DOHH2 (cell line): ENCODE measurements at regions not wholly inside any gene's neighbourhood (a gene's known extent, or its start where the extent isn't known, plus 50 kb on each side); places are given as distances from the start of the nearest gene placed in this dataset.
"Not testable (repeated sequence)": the region's sequence is repeated elsewhere in the genome, so short reads cannot be mapped to it uniquely, and the experiment has no call there.

Experiments used
- H3F3A ChIP-seq: fragments of 200-600 bp; sonication (generic), shearing (Covaris generic); 2 replicates; pipeline ENCODE4 v1.6.0; 2016; ENCODE audit warnings: antibody characterized with exemption, mild to moderate bottlenecking; ENCODE audit not compliant: control insufficient read depth, insufficient read depth
- H3K27ac ChIP-seq: fragments of 200-600 bp; sonication (generic); 2 replicates; pipeline ENCODE4 v1.5.1; 2014; ENCODE audit warnings: low read depth, mild to moderate bottlenecking, low read length, moderate library complexity
- H3K27me3 ChIP-seq: fragments of 200-600 bp; sonication (generic); 2 replicates; pipeline ENCODE4 v1.6.1; 2014; ENCODE audit warnings: mild to moderate bottlenecking, low read length, mixed read lengths; ENCODE audit not compliant: control insufficient read depth
- H3K36me3 ChIP-seq: fragments of 200-600 bp; sonication (generic); 2 replicates; pipeline ENCODE4 v1.6.1; 2014; ENCODE audit warnings: mild to moderate bottlenecking, low read length, moderate library complexity, mixed read lengths; ENCODE audit not compliant: control insufficient read depth
- H3K4me1 ChIP-seq: fragments of 200-600 bp; sonication (generic); 2 replicates; pipeline ENCODE4 v1.6.1; 2014; ENCODE audit warnings: mild to moderate bottlenecking, low read length, mixed read lengths; ENCODE audit not compliant: control insufficient read depth
- H3K4me2 ChIP-seq: fragments of 200-600 bp; sonication (generic); 2 replicates; pipeline ENCODE4 v1.6.0; 2014; ENCODE audit warnings: mild to moderate bottlenecking, low read length, moderate library complexity
- H3K4me3 ChIP-seq: fragments of 200-600 bp; sonication (generic); 2 replicates; pipeline ENCODE4 v1.5.1; 2014; ENCODE audit warnings: mild to moderate bottlenecking, low read length, mixed read lengths
- H3K79me2 ChIP-seq: fragments of 200-600 bp; sonication (generic); 2 replicates; pipeline ENCODE4 v1.6.1; 2014; ENCODE audit warnings: mild to moderate bottlenecking, low read length, mixed read lengths; ENCODE audit not compliant: control insufficient read depth
- H3K9me2 ChIP-seq: fragments of 200-600 bp; sonication (generic); replicated peaks from 2 replicates; pipeline ENCODE4 v1.6.1; 2014; ENCODE audit warnings: mild to moderate bottlenecking, low read length, mixed read lengths; ENCODE audit not compliant: control insufficient read depth
- H3K9me3 ChIP-seq: fragments of 200-600 bp; sonication (generic); 2 replicates; pipeline ENCODE4 v1.6.1; 2014; ENCODE audit warnings: antibody characterized with exemption, low read length, mixed read lengths; ENCODE audit not compliant: control insufficient read depth, insufficient read depth
- H4K20me1 ChIP-seq: fragments of 200-600 bp; sonication (generic); 2 replicates; pipeline ENCODE4 v1.6.0; 2014; ENCODE audit warnings: low read depth, mild to moderate bottlenecking, antibody characterized with exemption, low read length, moderate library complexity; ENCODE audit not compliant: control insufficient read depth, insufficient read depth
- EZH2phosphoT487 ChIP-seq: fragments of 200-600 bp; sonication (generic); IDR thresholded peaks from 2 replicates; pipeline ENCODE4 v1.6.1; 2017; ENCODE audit warnings: borderline replicate concordance, mild to moderate bottlenecking, antibody characterized with exemption, low read length, moderate library complexity, mixed read lengths
- TF ChIP-seq, protein P1 (sequence below): fragments of 200-600 bp; sonication (generic); IDR thresholded peaks from one replicate; pipeline ENCODE4 v1.5.1; 2014; ENCODE audit warnings: antibody characterized with exemption, mild to moderate bottlenecking, low read depth, low read length; ENCODE audit not compliant: poor library complexity, severe bottlenecking

GRCh38 chr16:29311461-29312344, 94.8 kb downstream of the NPIPB11 start:
- Histone ChIP-seq H3K79me2 (no peaks in the 10 kb centered on the region), H3K4me1 (peaks cover 7% of the 10 kb centered on the region), H3K27ac (no peak overlapping the region), H3K9me3 (no peaks in the 10 kb centered on the region), H3K9me2 (no peaks in the 10 kb centered on the region), H3K27me3 (no peaks in the 10 kb centered on the region), H3K36me3 (no peaks in the 10 kb centered on the region), H4K20me1 (no peaks in the 10 kb centered on the region), H3K4me2 (no peak overlapping the region), H3K4me3 (no peak overlapping the region), H3F3A (no peaks in the 10 kb centered on the region)
- TF ChIP-seq EZH2phosphoT487: no peak
- TF ChIP-seq, protein P1, sequence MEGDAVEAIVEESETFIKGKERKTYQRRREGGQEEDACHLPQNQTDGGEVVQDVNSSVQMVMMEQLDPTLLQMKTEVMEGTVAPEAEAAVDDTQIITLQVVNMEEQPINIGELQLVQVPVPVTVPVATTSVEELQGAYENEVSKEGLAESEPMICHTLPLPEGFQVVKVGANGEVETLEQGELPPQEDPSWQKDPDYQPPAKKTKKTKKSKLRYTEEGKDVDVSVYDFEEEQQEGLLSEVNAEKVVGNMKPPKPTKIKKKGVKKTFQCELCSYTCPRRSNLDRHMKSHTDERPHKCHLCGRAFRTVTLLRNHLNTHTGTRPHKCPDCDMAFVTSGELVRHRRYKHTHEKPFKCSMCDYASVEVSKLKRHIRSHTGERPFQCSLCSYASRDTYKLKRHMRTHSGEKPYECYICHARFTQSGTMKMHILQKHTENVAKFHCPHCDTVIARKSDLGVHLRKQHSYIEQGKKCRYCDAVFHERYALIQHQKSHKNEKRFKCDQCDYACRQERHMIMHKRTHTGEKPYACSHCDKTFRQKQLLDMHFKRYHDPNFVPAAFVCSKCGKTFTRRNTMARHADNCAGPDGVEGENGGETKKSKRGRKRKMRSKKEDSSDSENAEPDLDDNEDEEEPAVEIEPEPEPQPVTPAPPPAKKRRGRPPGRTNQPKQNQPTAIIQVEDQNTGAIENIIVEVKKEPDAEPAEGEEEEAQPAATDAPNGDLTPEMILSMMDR: no peak

- Histone ChIP-seq H3K27me3 (no peaks in the 10 kb centered on the region), H3K36me3 (no peaks in the 10 kb centered on the region), H3K4me2 (no peak overlapping the region), H3K9me3 (no peaks in the 10 kb centered on the region), H3K4me3 (no peak overlapping the region), H3F3A (no peaks in the 10 kb centered on the region), H3K4me1 (peaks cover 4% of the 10 kb centered on the region), H4K20me1 (no peaks in the 10 kb centered on the region), H3K9me2 (no peaks in the 10 kb centered on the region), H3K79me2 (no peaks in the 10 kb centered on the region), H3K27ac (no peak overlapping the region)
- no peak for TF ChIP-seq EZH2phosphoT487
- TF ChIP-seq, protein P1: no peak
These were observed 95.6 kb downstream of the NPIPB11 start for GRCh38 chr16:29310852-29311314.

- H3K27ac ChIP-seq, H3K9me2 ChIP-seq, H3K4me3 ChIP-seq, H3K36me3 ChIP-seq, H3K4me1 ChIP-seq, H3K79me2 ChIP-seq, H3K27me3 ChIP-seq, H3K4me2 ChIP-seq, H3F3A ChIP-seq, H4K20me1 ChIP-seq, H3K9me3 ChIP-seq: not testable (repeated sequence)
These were observed 96.3 kb downstream of the NPIPB11 start for GRCh38 chr16:29310243-29310642.

DNA sequence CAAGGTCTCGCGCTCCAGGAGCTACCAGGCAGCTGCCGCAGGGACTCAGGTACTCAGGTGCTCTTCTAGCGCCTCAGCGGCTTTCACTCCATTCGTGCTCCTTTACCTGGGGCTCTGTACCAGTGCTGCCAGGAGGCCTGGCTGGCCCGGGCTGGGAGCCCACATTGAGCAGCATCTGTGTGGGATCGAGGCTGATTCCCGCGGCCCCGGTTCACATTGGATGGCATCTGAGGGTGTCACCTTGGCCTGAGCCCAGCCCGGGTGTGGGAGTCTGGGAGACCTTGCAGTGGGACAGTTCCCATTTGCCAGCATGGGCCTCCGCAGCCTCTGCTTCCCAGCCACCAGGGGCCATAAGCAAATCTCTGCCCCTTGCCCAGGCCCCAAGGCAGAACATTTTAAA, 96.9 kb downstream of the NPIPB11 start:
- H3K9me2 ChIP-seq, H3K27me3 ChIP-seq, H4K20me1 ChIP-seq, H3K4me1 ChIP-seq, H3K27ac ChIP-seq, H3K4me2 ChIP-seq, H3K36me3 ChIP-seq, H3K9me3 ChIP-seq, H3K4me3 ChIP-seq, H3K79me2 ChIP-seq, H3F3A ChIP-seq: not testable (repeated sequence)
